ENCODE measurements at regions not wholly inside any gene's neighbourhood (a gene's known extent, or its start where the extent isn't known, plus 50 kb on each side); places are given as distances from the start of the nearest gene placed in this dataset.

DNA sequence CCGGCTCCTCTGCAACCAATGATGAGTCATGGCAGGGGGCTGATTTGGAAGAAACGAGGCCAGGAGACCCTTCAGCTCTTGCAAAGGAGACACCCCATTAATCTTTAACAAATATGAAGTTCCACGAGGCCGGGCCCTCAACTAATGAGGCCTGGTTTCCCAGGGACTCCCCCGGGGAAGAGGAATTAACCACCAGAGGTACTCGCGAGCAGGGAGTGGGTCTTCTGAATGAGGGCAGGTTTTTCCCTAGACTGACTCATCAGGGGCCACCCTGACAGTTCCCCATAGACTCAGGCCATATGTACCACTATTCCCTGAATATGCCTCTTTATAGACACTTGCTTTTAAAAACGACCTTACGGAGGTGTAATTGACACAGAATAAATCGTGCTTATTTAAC lies 150.7 kb upstream of the LHX5 start:
- DNase-seq (ENCODE audit: low spot score): no peak
- TF ChIP-seq, protein P1, sequence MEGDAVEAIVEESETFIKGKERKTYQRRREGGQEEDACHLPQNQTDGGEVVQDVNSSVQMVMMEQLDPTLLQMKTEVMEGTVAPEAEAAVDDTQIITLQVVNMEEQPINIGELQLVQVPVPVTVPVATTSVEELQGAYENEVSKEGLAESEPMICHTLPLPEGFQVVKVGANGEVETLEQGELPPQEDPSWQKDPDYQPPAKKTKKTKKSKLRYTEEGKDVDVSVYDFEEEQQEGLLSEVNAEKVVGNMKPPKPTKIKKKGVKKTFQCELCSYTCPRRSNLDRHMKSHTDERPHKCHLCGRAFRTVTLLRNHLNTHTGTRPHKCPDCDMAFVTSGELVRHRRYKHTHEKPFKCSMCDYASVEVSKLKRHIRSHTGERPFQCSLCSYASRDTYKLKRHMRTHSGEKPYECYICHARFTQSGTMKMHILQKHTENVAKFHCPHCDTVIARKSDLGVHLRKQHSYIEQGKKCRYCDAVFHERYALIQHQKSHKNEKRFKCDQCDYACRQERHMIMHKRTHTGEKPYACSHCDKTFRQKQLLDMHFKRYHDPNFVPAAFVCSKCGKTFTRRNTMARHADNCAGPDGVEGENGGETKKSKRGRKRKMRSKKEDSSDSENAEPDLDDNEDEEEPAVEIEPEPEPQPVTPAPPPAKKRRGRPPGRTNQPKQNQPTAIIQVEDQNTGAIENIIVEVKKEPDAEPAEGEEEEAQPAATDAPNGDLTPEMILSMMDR (conservative IDR thresholded peaks at IDR 0.05; ENCODE audit: low read depth, low read length): no peak
- no peak for TF ChIP-seq EZH2 (IDR thresholded peaks at IDR 0.05; ENCODE audit: borderline replicate concordance, low read depth, low read length, poor library complexity, severe bottlenecking)
- CTCF ChIA-PET: no interaction called here
- intact Hi-C loops (cut with micrococcal nuclease; ENCODE audit: unreplicated experiment): no loop called here
- POLR2A ChIA-PET (ENCODE audit: low non-redundant PET): no interaction called here
- Histone ChIP-seq H3K4me1 (ENCODE audit: insufficient read depth, low read length, poor library complexity, severe bottlenecking) (no peaks in the 10 kb centered on the region), H3K36me3 (ENCODE audit: insufficient read depth, low read length, poor library complexity, severe bottlenecking) (no peaks in the 10 kb centered on the region), H3K27ac (ENCODE audit: low read depth, low read length, poor library complexity, severe bottlenecking) (no peak overlapping the region), H3K27me3 (replicated peaks; ENCODE audit: insufficient read depth, low read depth, low read length, poor library complexity) (peaks cover 31% of the 10 kb centered on the region), H3K4me3 (ENCODE audit: low read depth, low read length, poor library complexity, severe bottlenecking) (no peak overlapping the region), H3K9me3 (ENCODE audit: low read depth, low read length, poor library complexity, severe bottlenecking) (peaks cover 4% of the 10 kb centered on the region)
- BruUV-seq (replicated peaks): no TSS peak

- Histone ChIP-seq H3K4me3 (ENCODE audit: low read depth, low read length, poor library complexity, severe bottlenecking) (no peak overlapping the region), H3K9me3 (ENCODE audit: low read depth, low read length, poor library complexity, severe bottlenecking) (peaks cover 2% of the 10 kb centered on the region), H3K36me3 (ENCODE audit: insufficient read depth, low read length, poor library complexity, severe bottlenecking) (no peaks in the 10 kb centered on the region), H3K27me3 (replicated peaks; ENCODE audit: insufficient read depth, low read depth, low read length, poor library complexity) (peaks cover 31% of the 10 kb centered on the region), H3K4me1 (ENCODE audit: insufficient read depth, low read length, poor library complexity, severe bottlenecking) (no peaks in the 10 kb centered on the region), H3K27ac (ENCODE audit: low read depth, low read length, poor library complexity, severe bottlenecking) (no peak overlapping the region)
- POLR2A ChIA-PET (ENCODE audit: low non-redundant PET): no interaction called here
- intact Hi-C loops (cut with micrococcal nuclease; ENCODE audit: unreplicated experiment): no loop called here
- no peak for TF ChIP-seq EZH2 (IDR thresholded peaks at IDR 0.05; ENCODE audit: borderline replicate concordance, low read depth, low read length, poor library complexity, severe bottlenecking)
- TF ChIP-seq, protein P1 (conservative IDR thresholded peaks at IDR 0.05; ENCODE audit: low read depth, low read length): no peak
- BruUV-seq (replicated peaks): no TSS peak
- no peak for DNase-seq (ENCODE audit: low spot score)
- CTCF ChIA-PET: no interaction called here
These were observed 148.8 kb upstream of the LHX5 start for GRCh38 chr12:113620437-113620976.

DNA sequence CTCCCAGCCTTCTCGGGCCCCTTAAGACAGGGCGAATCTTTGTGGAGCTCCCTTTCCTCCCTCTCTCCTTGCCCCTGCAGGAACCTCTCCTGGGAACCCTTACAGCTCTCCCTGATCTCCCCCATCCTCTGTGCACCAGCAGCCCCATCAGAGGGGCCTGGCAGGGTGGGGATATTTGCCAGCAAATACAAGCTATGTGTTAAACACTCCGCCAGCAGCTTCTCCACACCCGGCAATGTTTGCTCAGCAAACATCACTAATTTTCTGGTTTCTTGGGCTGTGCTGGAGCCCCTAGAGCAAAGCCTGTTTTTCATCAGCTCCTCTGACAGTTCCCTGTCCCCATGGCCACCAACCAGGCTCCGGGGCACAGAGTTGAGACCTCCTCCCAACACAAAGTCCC lies 147.5 kb upstream of the LHX5 start:
- intact Hi-C loops (cut with micrococcal nuclease; ENCODE audit: unreplicated experiment): no loop called here
- no peak for DNase-seq (ENCODE audit: low spot score)

More for the DNA sequence above, 147.5 kb upstream of the LHX5 start:
- Histone ChIP-seq H3K4me1 (ENCODE audit: insufficient read depth, low read length, poor library complexity, severe bottlenecking) (no peaks in the 10 kb centered on the region), H3K27ac (ENCODE audit: low read depth, low read length, poor library complexity, severe bottlenecking) (no peak overlapping the region), H3K36me3 (ENCODE audit: insufficient read depth, low read length, poor library complexity, severe bottlenecking) (no peaks in the 10 kb centered on the region), H3K4me3 (ENCODE audit: low read depth, low read length, poor library complexity, severe bottlenecking) (no peak overlapping the region), H3K9me3 (ENCODE audit: low read depth, low read length, poor library complexity, severe bottlenecking) (no peaks in the 10 kb centered on the region), H3K27me3 (replicated peaks; ENCODE audit: insufficient read depth, low read depth, low read length, poor library complexity) (peaks cover 33% of the 10 kb centered on the region)
- no TSS peak for BruUV-seq (replicated peaks)
- POLR2A ChIA-PET (ENCODE audit: low non-redundant PET): no interaction called here
- CTCF ChIA-PET: no interaction called here
- TF ChIP-seq, protein P1 (conservative IDR thresholded peaks at IDR 0.05; ENCODE audit: low read depth, low read length): no peak
- TF ChIP-seq EZH2 (IDR thresholded peaks at IDR 0.05; ENCODE audit: borderline replicate concordance, low read depth, low read length, poor library complexity, severe bottlenecking): no peak

All from A673 (cell line).